GM18873 (cell line): ENCODE measurements at regions not wholly inside any gene's neighbourhood (a gene's known extent, or its start where the extent isn't known, plus 50 kb on each side); places are given as distances from the start of the nearest gene placed in this dataset.
A peak's percentile ranks its signal among the peaks of the same experiment; 100 is the strongest.

Experiments
- ATAC-seq: cut with Tn5 transposase; IDR thresholded peaks from one replicate; pipeline ENCODE4 v1.9.1; 2021; ENCODE audit warnings: mild to moderate bottlenecking, moderate library complexity, moderate number of reproducible peaks; ENCODE audit not compliant: unreplicated experiment, low FRiP score

DNA sequence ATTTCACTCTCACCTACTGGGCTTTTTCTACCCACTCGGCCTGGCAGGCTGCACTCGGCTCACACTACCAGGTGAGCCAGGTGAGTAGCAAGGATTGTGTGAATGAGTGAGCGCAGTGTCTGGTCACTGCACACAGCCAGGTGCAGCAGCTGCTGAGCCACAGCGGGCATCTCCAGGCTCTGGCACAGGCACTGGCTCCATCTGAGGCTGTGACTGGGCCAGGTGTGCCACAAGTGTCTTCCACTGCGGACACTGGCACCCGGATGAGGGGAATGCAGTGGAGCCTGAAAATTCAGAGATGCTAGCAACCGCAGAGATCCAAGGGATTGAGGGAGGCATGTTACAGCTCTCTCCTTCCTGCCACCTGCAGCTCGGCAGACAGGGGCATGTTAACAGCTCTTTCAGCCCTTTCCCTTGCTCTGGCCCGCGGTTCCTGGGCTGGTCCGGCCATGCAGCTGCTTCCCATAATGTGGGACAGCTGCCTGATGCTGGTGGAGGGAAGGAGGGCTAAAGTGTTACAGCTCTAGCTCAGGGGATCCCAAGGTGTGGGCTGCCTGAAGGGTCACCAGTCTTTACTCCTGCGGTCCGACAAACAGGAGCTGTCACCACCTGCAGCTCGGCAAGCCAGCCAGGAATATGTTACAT is 1038.3 kb downstream of the AMY1C start:
- ATAC-seq = no peak

DNA sequence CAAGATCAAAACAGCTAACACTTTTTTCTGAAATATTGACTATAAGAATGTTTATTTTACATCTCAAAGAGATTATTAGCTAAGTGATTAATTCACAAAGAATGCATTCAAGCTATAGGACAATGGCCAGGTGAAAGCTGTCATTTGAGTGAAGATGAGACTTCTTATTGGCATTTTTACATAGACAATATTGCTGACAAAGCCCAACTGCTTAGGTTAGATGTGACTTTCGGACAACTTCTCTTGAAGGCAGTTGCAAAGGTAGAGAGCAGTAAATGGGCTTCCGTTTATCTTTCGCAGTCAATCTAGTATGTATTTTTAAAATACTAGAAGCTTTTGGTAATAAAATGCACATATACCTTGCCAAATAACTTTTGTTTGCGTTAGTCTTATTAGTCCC is 1041.3 kb downstream of the AMY1C start:
- ATAC-seq = no peak

DNA sequence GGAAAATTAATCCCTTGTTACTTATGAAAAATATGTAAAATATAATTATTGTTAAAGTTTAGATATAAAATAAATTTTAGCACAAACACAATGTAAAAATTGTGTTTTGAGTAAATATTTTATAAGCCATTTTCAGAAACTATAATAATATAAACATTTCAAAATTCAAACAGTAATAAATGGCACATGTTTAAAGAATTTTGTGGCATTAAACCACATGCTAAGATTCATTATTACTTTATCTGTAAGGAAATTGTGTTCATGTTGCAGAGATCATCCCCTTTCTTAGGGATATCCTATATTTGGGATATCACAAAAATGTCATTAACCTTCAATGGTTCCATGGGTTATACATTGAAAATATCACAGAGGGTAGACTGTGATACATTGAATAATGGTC is 1044.3 kb downstream of the AMY1C start:
- ATAC-seq = no peak

DNA sequence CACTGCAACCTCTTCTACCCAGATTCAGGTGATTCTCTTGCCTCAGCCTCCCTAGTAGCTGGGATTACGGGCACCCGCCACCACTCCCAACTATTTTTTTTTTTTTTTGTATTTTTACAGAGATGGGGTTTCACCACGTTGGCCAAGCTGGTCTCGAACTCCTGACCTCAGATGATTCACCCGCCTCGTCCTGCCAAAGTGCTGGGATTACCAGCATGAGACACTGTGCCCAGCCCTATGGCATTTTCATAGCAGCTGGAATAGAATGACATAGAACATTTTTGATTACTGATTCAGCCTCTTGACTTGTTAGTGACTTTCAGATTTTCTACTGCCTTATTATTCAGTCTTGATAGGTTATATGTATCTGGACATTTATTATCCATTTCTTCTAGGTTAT is 1046.2 kb downstream of the AMY1C start:
- no peak for ATAC-seq

DNA sequence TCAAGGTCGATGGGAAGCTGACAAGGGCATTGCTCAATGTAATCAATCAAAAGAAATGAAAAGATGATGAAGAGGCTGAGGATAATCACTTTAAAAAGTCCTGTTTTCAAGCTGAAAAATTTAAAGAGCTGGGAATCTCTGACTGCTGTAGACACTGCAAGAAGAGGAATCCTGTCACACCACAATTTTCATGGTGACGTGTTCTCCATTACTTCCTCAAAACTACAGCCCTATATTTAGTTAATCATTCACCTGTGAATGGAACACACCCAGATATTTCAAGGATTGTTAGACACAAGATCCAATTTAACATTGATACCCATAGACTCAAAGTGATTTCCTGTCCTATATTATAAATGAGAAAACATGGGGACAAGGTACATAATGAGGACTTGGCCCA is 1048.3 kb downstream of the AMY1C start:
- ATAC-seq = no peak

DNA sequence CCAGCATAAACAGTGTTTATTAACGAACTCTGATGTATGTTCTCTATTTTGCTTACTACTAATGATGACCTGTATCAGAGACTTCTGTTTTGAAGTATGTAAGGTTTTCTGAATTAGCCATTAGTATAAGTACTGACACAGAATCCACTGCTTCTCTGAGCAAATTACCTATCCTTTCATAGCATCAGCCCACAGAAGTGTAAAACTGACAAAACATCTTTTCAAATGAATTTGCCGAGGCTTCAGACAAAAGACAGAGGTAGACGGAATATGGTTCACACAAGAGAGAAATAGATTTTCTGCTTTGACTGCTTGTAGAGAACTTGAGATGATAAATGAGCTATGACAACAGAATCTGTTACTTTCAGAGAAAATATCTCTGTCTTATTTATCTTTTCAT is 1051.6 kb downstream of the AMY1C start:
- no peak for ATAC-seq

DNA sequence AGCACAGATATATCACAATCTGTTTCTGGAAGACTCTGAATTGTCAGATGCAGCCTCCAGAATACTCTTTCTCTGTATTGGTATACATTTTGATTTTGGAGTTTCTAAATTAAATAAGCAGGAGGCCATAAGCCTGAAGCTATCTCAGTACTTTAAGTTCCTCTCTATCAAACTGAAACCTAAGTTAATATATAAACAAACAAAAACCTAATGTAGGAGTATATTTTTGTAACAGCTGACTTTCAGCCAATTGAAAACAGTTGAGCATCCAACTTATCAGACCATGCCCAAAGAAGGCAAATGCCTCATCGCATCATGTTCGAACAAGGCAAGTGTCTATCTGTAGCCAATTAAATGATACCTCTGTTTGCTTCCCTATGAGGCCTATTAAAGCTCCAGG is 1054.4 kb downstream of the AMY1C start:
- no peak for ATAC-seq

DNA sequence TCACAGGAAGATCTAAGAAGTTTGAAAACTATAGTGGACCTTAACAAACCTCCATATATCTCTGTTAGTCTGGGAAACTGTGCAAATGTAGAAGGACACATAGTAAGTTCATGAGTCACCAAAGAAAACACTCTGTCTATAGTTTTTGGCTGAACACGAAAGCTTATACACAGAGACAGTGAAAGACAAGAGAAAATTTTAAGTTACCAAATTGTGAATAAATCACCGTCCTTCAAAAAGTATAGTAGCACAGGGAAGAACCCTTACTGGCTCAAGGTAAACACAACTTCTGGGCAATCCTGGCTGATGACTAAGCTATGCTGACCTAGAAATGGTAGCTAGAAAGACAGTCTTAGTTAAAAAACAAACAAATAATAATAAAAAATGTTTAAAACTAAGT is 1057.9 kb downstream of the AMY1C start:
- ATAC-seq = no peak

DNA sequence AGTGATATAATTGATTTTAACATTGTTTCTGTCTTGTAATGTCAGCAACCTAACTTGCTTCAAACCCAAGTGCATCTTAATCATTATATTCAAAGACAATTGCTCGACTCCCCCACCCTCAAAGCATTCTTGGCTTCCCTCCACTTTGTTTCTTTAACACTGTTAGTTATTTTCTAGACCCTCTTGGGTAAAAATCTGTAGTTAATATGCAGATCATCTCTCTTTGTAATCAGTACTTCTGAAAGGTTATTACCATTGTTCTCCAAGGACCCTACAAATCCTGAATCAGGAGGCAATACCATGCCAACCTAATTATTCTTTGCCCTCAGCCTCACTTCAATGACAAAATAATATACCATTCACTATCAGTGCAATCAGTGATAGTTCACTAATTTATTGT is 1075.7 kb downstream of the AMY1C start:
- ATAC-seq = no peak

DNA sequence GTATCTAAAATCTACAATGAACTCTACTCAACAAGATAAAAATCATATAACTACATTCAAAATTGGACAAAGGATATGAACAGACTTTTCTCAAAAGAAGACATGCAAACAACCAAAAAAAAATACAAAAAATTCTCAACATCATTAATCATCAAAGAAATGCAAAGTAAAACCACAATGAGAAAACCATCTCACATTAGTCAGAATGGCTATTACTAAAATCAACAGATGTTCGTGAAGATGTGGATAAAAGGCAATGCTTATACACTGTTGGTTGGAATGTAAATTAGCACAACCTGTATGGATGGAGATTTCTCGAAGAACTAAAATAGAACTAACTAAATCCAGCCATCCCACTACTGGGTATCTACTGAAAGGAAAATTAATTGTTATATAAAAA is 1080.8 kb downstream of the AMY1C start:
- ATAC-seq = no peak

DNA sequence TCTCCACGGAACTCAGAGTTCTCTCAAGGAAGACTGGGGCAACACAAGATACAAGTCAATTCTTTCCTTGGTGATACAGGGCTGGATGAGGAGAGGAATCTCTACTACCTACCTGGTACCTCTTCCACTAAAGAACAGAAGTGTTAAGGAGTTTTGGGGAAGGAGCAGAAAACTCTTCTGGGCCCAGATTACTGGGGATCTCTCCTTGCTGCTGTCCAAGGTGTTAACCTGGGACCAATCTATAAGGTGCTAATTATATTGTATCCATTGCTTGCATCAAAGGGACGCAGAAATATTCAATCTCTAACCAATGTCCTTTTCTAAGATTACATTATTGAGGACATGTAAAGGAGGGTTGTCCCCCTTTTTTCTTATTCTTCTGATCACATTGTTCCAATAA is 1102.5 kb downstream of the AMY1C start:
- no peak for ATAC-seq

DNA sequence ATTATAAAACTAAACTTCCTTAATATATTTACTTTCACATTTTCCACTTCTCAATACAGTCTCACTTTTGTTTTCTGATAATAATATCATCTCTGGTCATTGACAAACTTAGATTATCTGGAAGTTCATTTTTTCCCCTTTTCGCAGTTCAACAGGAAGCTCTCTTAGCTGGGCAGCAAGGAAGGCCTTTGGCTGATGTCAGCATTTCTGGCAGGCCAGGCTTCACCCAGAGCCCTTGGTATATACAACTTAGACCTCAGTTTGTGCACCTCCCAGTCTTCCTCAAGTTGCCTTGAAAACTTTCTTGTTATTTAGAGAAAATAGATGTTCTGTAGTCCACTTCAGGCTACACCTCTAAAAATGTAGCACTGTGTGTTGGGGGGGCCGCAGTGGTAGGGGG is 1103.6 kb downstream of the AMY1C start:
- no peak for ATAC-seq

DNA sequence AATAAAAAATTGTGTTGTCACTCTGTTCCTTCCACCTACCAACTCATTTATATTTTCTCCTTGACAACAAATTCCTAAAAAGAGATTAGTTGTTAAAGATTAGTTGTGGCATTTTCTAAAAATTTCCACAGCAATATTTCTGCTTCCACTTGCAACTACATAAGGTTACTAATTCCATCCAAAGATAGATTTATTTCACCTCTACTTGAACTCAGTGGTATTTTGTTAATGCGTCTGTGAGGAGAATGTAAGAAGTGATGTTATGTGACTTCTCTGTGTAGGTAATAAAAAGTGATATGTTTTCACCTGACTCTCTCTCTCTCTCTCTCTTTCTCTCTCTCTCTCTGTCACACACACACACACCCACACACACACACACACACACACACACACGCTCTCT is 1104.8 kb downstream of the AMY1C start:
- no peak for ATAC-seq

DNA sequence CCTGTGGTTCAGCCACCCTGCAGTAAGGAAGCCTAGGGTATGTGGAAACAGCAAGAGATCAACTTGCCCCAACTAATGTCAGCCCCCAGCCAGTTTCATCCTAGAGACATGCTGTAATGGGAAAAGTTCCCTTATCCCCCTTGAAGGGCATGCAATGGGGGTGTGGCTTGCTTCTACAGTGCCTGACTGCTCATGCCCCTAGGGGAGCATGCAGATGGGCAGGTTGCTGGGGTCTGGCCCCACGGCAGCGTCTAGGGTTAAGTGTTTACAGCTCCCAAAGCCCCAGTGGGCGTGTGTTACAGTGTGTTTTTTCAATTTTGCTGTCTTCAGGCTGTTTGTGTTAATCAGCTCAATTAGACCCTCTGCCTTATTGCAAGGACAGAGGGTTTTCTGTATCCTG is 1105.9 kb downstream of the AMY1C start:
- no peak for ATAC-seq

DNA sequence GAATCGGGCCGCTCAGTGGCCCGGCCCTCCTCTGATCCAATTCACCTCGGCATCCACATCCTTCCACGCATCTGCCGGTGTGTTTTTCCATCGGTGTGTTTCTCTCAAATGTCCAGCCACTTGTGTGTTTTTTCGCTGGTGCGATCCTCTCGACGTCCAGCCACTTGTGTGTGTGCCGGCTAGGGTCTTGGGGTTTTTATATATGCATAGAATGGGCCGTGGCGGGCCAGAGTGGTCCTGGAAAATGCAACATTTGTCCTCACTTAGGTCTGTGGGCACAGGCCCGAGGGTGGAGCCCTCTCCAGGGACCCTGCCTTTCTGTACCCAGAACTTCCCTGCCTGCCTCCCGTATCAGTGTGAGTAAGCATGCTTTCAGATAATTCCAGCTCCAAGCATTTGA is 1106.4 kb downstream of the AMY1C start:
- ATAC-seq = no peak

DNA sequence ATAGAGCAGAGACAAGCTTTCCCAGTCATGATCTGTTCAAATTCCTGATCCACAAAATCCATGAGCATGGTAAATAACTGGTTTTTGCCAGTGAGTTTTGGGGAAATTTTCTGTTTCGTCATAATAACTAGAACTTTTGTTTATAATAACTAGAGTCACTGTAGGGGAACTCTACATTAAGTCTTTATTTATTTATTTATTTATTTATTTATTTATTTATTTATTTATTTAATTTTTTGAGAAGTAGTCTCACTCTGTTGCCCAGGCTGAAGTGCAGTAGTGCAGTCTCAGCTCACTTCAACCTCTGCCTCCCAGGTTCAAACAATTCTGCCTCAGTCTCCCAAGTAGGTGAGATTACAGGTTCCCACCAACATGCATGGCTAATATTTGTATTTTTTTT is 1106.8 kb downstream of the AMY1C start:
- ATAC-seq = no peak

DNA sequence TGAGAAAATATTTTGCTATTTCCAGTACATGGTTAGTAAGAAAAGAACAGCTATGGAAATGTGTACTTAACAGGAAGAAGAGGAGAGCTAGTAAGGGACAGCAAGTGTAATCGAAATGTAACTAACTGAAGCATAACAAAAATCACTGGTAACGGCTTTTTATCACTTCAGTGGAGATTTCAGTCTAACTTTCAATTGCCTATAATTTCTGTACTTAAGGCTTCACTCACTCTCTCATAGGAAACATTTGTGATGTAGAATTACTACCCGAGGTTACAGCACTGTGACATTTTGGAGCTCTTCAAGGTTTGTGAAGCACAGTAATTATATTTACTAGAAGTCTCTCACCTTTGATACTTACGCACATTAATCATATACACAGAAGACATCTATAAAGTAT is 1119.1 kb downstream of the AMY1C start:
- ATAC-seq = no peak

DNA sequence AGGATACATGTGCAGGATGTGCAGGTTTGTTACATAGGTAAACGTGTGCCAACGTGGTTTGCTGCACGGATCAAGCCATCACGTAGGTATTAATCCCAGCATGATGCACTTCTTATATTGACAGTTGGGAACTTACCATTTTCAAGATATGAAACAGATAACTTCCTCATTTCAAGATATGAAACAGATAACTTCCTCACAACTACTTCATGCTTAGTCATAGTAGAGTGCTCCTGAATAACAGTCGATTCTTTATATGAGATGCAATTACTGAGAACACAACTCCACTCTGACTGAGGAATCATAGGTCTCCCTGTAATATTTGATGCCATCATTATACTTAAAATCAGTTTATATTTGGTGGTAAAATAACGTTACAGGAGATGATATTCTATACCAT is 1124.3 kb downstream of the AMY1C start:
- no peak for ATAC-seq

DNA sequence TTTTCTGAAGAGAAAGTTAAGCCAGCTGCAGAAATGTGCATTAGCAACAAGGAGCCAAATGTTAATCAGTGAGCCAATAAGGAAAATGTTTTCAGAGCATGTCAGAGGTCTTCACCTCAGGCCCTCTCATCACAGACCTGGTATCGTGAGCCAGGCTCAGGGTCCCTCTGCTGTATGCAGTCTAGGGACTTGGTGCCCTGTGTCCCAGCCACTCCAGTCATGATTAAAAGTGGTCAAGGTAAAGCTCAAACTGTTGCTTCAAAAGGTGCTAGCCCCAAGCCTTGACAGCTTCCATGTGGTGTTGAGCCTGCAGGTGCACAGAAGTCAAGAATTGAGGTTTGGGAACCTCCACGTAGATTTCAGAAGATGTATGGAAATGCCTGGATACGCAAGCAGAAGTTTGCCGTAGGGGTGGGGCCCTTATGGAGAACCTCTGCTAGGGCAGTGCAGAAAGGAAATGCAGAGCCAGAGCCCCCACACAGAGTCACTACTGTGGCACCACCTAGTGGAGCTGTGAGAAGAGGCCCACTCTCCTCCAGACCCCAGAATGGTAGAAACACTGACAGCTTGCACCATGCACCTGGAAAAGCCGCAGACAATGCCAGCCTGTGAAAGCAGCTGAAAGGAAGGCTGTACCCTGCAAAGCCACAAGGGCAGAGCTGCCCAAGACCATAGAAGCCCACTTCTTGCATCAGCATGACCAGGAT is 1128.7 kb downstream of the AMY1C start:
- ATAC-seq = peak; percentile 51

DNA sequence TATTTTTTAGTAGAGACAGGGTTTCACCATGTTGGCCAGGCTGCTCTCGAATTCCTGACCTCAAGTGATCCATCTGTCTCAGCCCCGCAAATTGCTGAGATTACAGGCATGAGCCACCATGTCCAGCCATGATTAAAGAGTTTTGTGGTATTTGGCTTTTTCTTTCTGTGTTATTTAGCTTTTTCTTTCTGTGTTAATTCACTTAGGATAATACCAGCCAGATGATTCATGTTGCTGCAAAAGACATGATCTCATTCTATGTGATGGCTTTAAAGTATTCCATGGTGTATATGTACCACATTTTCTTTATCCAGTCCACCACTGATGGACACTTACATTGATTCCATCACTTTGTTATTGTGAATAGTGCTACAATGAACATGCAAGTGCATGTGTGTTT is 1135.2 kb downstream of the AMY1C start:
- no peak for ATAC-seq

DNA sequence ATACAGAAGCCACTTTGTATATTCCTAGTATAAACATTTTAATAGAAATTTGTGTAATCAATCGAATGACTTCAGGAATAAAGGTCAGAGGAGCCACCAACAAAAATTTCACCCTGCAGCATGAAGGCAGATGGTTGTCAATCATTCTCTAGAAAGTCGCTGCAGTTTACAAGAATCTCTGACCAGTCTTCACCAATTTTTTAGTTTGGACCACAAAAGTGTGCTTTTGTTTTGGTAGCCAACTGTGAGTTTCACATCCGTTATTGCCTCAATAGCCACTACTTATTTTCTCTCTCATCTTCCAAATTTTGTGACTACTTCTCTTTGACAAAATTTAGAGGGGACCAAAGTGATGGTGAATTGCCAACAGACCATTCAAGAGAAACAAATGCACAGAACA is 1155.6 kb downstream of the AMY1C start:
- no peak for ATAC-seq

DNA sequence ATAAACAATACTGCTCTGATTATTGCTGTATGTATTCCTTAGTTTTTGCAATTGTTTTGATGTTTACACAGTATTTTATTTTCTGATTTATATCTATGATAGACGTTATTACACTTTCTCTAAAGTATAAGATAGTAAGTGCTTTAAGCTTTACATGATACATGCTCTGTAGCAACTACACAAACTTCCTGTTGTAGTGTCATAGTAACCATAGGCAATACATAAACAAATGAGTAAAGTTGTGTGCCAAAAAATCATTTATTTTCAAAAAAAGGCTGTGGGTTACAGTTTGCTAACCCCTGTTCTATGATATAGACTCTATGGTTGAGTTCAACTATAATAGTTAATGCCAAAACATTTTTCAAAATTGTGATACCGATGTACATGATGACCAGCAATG is 1156.4 kb downstream of the AMY1C start:
- ATAC-seq = no peak

DNA sequence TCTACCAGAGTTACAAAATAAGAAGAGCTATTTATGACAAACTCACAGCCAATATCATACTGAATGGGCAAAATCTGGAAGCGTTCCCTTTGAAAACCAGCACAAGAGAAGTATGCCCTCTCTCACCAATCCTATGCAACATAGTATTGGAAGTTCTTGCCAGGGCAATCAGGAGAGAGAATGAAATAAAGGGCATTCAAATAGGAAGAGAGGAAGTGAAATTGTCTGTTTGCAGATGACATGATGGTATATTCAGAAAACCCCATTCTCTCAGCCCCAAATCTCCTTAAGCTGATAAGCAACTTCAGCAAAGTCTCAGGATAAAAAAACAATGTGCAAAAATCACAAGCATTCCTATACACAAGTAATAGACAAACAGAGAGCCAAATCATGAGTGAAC is 1169.5 kb downstream of the AMY1C start:
- ATAC-seq = no peak
